H1 (cell line): ENCODE measurements at regions not wholly inside any gene's neighbourhood (a gene's known extent, or its start where the extent isn't known, plus 50 kb on each side); places are given as distances from the start of the nearest gene placed in this dataset.

Source experiments
- CTCF ChIA-PET: fragments of 300-600 bp; sonication (Branson Sonifier 250); formaldehyde crosslinking; loops from one replicate; lab custom pipeline; 2021; ENCODE audit not compliant: partially characterized antibody; lab: Charles Lee
- POLR2A ChIA-PET: fragments of 300-600 bp; sonication (Branson Sonifier 250); formaldehyde crosslinking; loops from one replicate; lab custom pipeline; 2021; ENCODE audit warnings: inconsistent platforms; ENCODE audit not compliant: partially characterized antibody; lab: Charles Lee
- DNase-seq, 2 experiments: peaks; one replicate each; pipeline versions ENCODE4 v3.0.0 to v3.0.0-alpha.2; 2010 to 2022; ENCODE audit warnings: low spot score in 2 of 2, low read depth in 1 of 2, mixed read lengths in 1 of 2
- FAIRE-seq: peaks from 2 replicates; lab custom pipeline; 2011; peaks lifted over from hg19 to GRCh38; lab: Jason Lieb, UNC
- H2AFZ ChIP-seq: 2 replicates; pipeline ENCODE4 v1.8.1; 2012; ENCODE audit warnings: low read length, inconsistent platforms
- H2AK5ac ChIP-seq: 2 replicates; pipeline ENCODE4 v1.6.1; 2013; ENCODE audit warnings: low read depth, low read length
- H2BK120ac ChIP-seq: replicated peaks from 2 replicates; pipeline ENCODE3; 2013; ENCODE audit warnings: low read depth, low read length, inconsistent platforms
- H2BK12ac ChIP-seq: 2 replicates; pipeline ENCODE4 v1.6.1; 2013; ENCODE audit warnings: low read depth, low read length
- H2BK15ac ChIP-seq: 2 replicates; pipeline ENCODE4 v1.6.1; 2013; ENCODE audit warnings: low read length
- H2BK20ac ChIP-seq: 2 replicates; pipeline ENCODE4 v1.6.1; 2013; ENCODE audit warnings: low read length
- H2BK5ac ChIP-seq: 2 replicates; pipeline ENCODE4 v1.6.1; 2013; ENCODE audit warnings: low read depth, low read length
- H3K14ac ChIP-seq: 2 replicates; pipeline ENCODE4 v1.6.1; 2013; ENCODE audit warnings: inconsistent platforms; ENCODE audit not compliant: insufficient read length
- H3K18ac ChIP-seq: 2 replicates; pipeline ENCODE4 v1.6.1; 2013; ENCODE audit warnings: low read length; ENCODE audit errors: extremely low read depth
- H3K23ac ChIP-seq: 2 replicates; pipeline ENCODE4 v1.6.1; 2013; ENCODE audit warnings: inconsistent platforms; ENCODE audit not compliant: insufficient read length
- H3K23me2 ChIP-seq: 2 replicates; pipeline ENCODE4 v1.6.1; 2013; ENCODE audit warnings: low read depth, low read length
- H3K27ac ChIP-seq: 2 replicates; pipeline ENCODE4 v1.6.1; 2011; ENCODE audit warnings: low read depth, low read length, inconsistent platforms
- H3K27me3 ChIP-seq, 4 experiments: replicated peaks in 1 of 4; 1 replicate in 1 of 4; 2 replicates in 3 of 4; pipeline versions ENCODE4 v1.6.1 to v1.8.1; 2011 to 2013; ENCODE audit warnings: low read length in 3 of 4, mild to moderate bottlenecking in 3 of 4, inconsistent platforms in 2 of 4, mixed read lengths in 2 of 4, moderate library complexity in 1 of 4; ENCODE audit not compliant: control insufficient read depth in 3 of 4, insufficient read depth in 3 of 4; ENCODE audit errors: extremely low read depth in 1 of 4
- H3K36me3 ChIP-seq, 4 experiments: 2 replicates each; pipeline versions ENCODE4 v1.6.1 to v1.8.1; 2011 to 2013; ENCODE audit warnings: mild to moderate bottlenecking in 4 of 4, low read length in 3 of 4, moderate library complexity in 2 of 4, control low read depth in 1 of 4, inconsistent platforms in 1 of 4; ENCODE audit not compliant: insufficient read depth in 4 of 4, control insufficient read depth in 2 of 4
- H3K4ac ChIP-seq: replicated peaks from 2 replicates; pipeline ENCODE3; 2013; ENCODE audit warnings: low read length, low read depth, mixed read lengths, inconsistent platforms; ENCODE audit not compliant: insufficient read length
- H3K4me1 ChIP-seq, 4 experiments: replicated peaks in 1 of 4; 1 replicate in 1 of 4; 2 replicates in 3 of 4; pipeline versions ENCODE4 v1.6.1 to v1.8.1; 2011 to 2013; ENCODE audit warnings: low read length in 3 of 4, inconsistent platforms in 2 of 4, mixed read lengths in 1 of 4; ENCODE audit not compliant: insufficient read depth in 4 of 4, control insufficient read depth in 3 of 4
- H3K4me2 ChIP-seq, 2 experiments: 2 replicates each; pipeline versions ENCODE4 v1.6.1 to v1.8.1; 2011 to 2013; ENCODE audit warnings: low read depth in 2 of 2, low read length in 2 of 2, control low read depth in 1 of 2, inconsistent platforms in 1 of 2, mild to moderate bottlenecking in 1 of 2; ENCODE audit not compliant: insufficient read depth in 1 of 2
- H3K4me3 ChIP-seq, 4 experiments: fragments of 200-600, 300-600 bp in 1 of 4; sonication (generic), shearing (Covaris generic), sonication (Bioruptor Twin) in 1 of 4; 2 replicates each; pipeline versions ENCODE4 v1.5.1 to v1.8.1; 2011 to 2016; ENCODE audit warnings: low read length in 4 of 4, low read depth in 3 of 4, control low read depth in 2 of 4, inconsistent platforms in 2 of 4, mild to moderate bottlenecking in 2 of 4, mixed read lengths in 1 of 4, moderate library complexity in 1 of 4; ENCODE audit not compliant: insufficient read depth in 2 of 4; ENCODE audit errors: extremely low read depth in 1 of 4
- H3K56ac ChIP-seq: replicated peaks from 2 replicates; pipeline ENCODE3; 2013; ENCODE audit warnings: low read depth, mild to moderate bottlenecking, mixed read lengths, low read length, inconsistent platforms; ENCODE audit not compliant: insufficient read length
- H3K79me1 ChIP-seq: 2 replicates; pipeline ENCODE4 v1.6.1; 2013; ENCODE audit warnings: low read depth, low read length, control low read depth
- H3K79me2 ChIP-seq, 2 experiments: 2 replicates each; pipeline versions ENCODE4 v1.6.1 to v1.8.1; 2012 to 2013; ENCODE audit warnings: low read length in 2 of 2, mild to moderate bottlenecking in 2 of 2, inconsistent platforms in 1 of 2; ENCODE audit not compliant: insufficient read depth in 2 of 2, control insufficient read depth in 1 of 2
- H3K9ac ChIP-seq, 4 experiments: replicated peaks in 1 of 4; 1 replicate in 1 of 4; 2 replicates in 3 of 4; pipeline versions ENCODE4 v1.6.1 to v1.8.1; 2011 to 2013; ENCODE audit warnings: low read depth in 3 of 4, low read length in 3 of 4, control low read depth in 2 of 4, mild to moderate bottlenecking in 2 of 4, moderate library complexity in 2 of 4, inconsistent platforms in 1 of 4; ENCODE audit errors: extremely low read depth in 1 of 4
- H3K9me3 ChIP-seq, 2 experiments: 2 replicates each; pipeline versions ENCODE4 v1.6.1 to v1.8.1; 2012 to 2013; ENCODE audit warnings: mild to moderate bottlenecking in 2 of 2, moderate library complexity in 2 of 2, control low read depth in 1 of 2, inconsistent platforms in 1 of 2, low read depth in 1 of 2, low read length in 1 of 2, mixed read lengths in 1 of 2; ENCODE audit not compliant: insufficient read depth in 2 of 2
- H4K20me1 ChIP-seq, 2 experiments: replicated peaks in 1 of 2; 2 replicates each; pipeline versions ENCODE3 to v1.8.1; 2011 to 2013; ENCODE audit warnings: inconsistent platforms in 2 of 2, low read length in 2 of 2, mild to moderate bottlenecking in 1 of 2; ENCODE audit not compliant: insufficient read depth in 2 of 2, control insufficient read depth in 1 of 2
- H4K5ac ChIP-seq: 2 replicates; pipeline ENCODE4 v1.6.1; 2013; ENCODE audit warnings: low read length, low read depth, mixed read lengths, inconsistent platforms; ENCODE audit not compliant: insufficient read length
- H4K8ac ChIP-seq: 2 replicates; pipeline ENCODE4 v1.8.0; 2013; ENCODE audit warnings: mild to moderate bottlenecking, moderate library complexity, low read length, inconsistent platforms; ENCODE audit not compliant: insufficient read depth; ENCODE audit errors: extremely low read depth
- H4K91ac ChIP-seq: replicated peaks from 2 replicates; pipeline ENCODE3; 2013; ENCODE audit warnings: low read length, mixed read lengths, inconsistent platforms; ENCODE audit not compliant: insufficient read length
- CBX5 ChIP-seq: fragments of 300-800, 300-1000 bp; sonication (generic); IDR thresholded peaks from 2 replicates; pipeline ENCODE4 v1.7.1; 2016; ENCODE audit warnings: antibody characterized with exemption, low read length, low read depth
- KDM4A ChIP-seq: IDR thresholded peaks from one replicate; pipeline ENCODE4 v1.7.1; 2012; ENCODE audit warnings: low read depth, mild to moderate bottlenecking, moderate library complexity, low read length, inconsistent platforms; ENCODE audit not compliant: severe bottlenecking
- MAFK ChIP-seq: IDR thresholded peaks from 2 replicates; pipeline ENCODE4 v1.6.1; 2012; ENCODE audit warnings: low read depth, mild to moderate bottlenecking, improper control_type of control experiment, low read length
- SP4 ChIP-seq: IDR thresholded peaks from 2 replicates; pipeline ENCODE4 v1.6.1; 2012; ENCODE audit warnings: low read length, inconsistent platforms
- WGBS, 2 experiments: shearing (Covaris generic) in 1 of 2; methylation state at CpG; one replicate each; pipeline versions ENCODE4 v1.1.6 to v1.1.7; 2013 to 2015; ENCODE audit warnings: low lambda C conversion rate in 2 of 2, mixed read lengths in 2 of 2, inconsistent platforms in 1 of 2, low coverage in 1 of 2, missing lambda C conversion rate in 1 of 2; ENCODE audit not compliant: insufficient replicate concordance in 2 of 2, insufficient coverage in 1 of 2, insufficient read length in 1 of 2; ENCODE audit errors: extremely low coverage in 1 of 2, missing lambda C conversion rate in 1 of 2; 5-methylcytosine and 5-hydroxymethylcytosine counted together

DNA sequence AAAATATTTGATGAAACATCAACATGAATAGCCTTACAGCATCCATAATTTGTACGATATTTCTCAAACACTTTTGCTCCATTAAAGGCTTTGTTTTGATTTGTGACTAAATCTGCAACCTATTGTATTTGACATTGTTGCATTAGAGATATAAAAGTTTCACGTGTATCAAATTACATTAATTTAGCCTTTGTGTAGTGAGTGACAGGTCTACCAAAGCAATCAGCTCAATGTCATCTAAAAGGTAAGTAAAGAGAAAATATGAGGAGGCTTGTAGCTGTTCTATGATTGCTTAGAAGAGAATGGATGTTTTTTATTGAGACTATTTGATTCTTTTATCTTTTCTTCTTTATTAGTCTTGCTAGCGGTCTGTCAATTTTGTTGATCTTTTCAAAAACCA is 430.2 kb downstream of the GALR1 start:
- Histone ChIP-seq H3K27ac (no peak overlapping the region), H3K23me2 (no peaks in the 10 kb centered on the region), H3K4me2 (no peak overlapping the region), H2AFZ (no peak overlapping the region), H3K56ac (no peak overlapping the region), H3K18ac (no peak overlapping the region), H3K4me1 (peaks cover 0 to 3% (median 1%) of the 10 kb centered on the region in 4 experiments; a peak in 1 of 7 replicates), H2BK120ac (no peak overlapping the region), H3K36me3 (no peaks in the 10 kb centered on the region), H3K79me2 (no peaks in the 10 kb centered on the region), H3K14ac (no peak overlapping the region), H4K8ac (no peak overlapping the region), H2BK5ac (no peak overlapping the region), H3K23ac (no peak overlapping the region), H3K79me1 (no peaks in the 10 kb centered on the region), H3K9me3 (no peaks in the 10 kb centered on the region), H2BK15ac (no peak overlapping the region), H3K27me3 (no peaks in the 10 kb centered on the region), H2BK20ac (no peak overlapping the region), H3K9ac (no peak overlapping the region), H2AK5ac (no peak overlapping the region), H2BK12ac (no peak overlapping the region), H4K5ac (no peak overlapping the region), H3K4me3 (no peak overlapping the region), H3K4ac (no peak overlapping the region), H4K20me1 (no peaks in the 10 kb centered on the region), H4K91ac (no peak overlapping the region)
- DNase-seq (no peak), FAIRE-seq (no peak)
- ChIA-PET CTCF (no interaction called here), POLR2A (no interaction called here)
- WGBS, 2 experiments: 93% methylated on average over 3 of the region's 3 CpGs; no CpG with 5 or more reads in 1 of the 2 experiments
- TF ChIP-seq CBX5 (no peak), MAFK (no peak), KDM4A (no peak), SP4 (no peak)
